ENCODE measurements at regions not wholly inside any gene's neighbourhood (a gene's known extent, or its start where the extent isn't known, plus 50 kb on each side); places are given as distances from the start of the nearest gene placed in this dataset.

DNA sequence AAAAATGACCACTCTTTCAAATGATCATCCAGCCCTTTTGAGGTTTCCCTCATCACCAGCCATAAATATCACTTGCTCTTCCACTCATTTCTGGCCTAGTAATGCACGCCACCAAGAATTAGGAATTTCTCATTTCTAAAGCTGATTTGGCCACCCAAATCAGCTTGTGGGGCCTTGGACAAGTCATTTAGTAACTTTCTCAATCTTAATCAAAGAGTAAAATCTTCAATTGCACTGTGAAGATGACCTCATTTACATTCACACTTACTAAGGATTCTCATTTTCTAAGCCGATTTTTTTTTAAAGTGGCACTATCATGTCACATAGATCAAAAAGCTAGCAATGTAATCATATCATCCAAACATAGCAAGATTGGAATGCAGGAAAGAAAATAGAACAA lies 150.0 kb upstream of the HHIP start:
- POLR2A ChIA-PET, result no interaction called here
- H3K36me3 ChIP-seq (replicated peaks in 1 of 2; ENCODE audit: control insufficient read depth in 1 of 2, insufficient read depth in 2 of 2, low read length in 2 of 2), result no peaks in the 10 kb centered on the region
- H2AFZ ChIP-seq (ENCODE audit: low read length), result no peak overlapping the region
- ATAC-seq, result no peak
- DNase-seq (ENCODE audit: low spot score), result no peak
- no peak overlapping the region for H3K9ac ChIP-seq (ENCODE audit: insufficient read depth, low read depth, low read length)
- intact Hi-C loops (cut with micrococcal nuclease; ENCODE audit: unreplicated experiment) (no loop called here), in situ Hi-C loops (cut with HindIII; ENCODE audit: extremely low pct_ligation_motif_present, low pct_unique_long_range_greater_than_20kb) (no loop called here)
- no peaks in the 10 kb centered on the region for H3K9me3 ChIP-seq (ENCODE audit: low read length)
- H3K27me3 ChIP-seq (ENCODE audit: control insufficient read depth in 1 of 2, insufficient read depth in 2 of 2, low read length in 2 of 2), result no peaks in the 10 kb centered on the region
- CTCF ChIA-PET (ENCODE audit: low intra/inter-chr PET ratio, low total read pairs), result no interaction called here
- BruUV-seq (replicated peaks), result no TSS peak
- no peaks in the 10 kb centered on the region for H4K20me1 ChIP-seq (ENCODE audit: insufficient read depth, low read length)
- H3K4me3 ChIP-seq (replicated peaks in 1 of 3; ENCODE audit: insufficient read depth in 1 of 3, low read depth in 2 of 3, low read length in 3 of 3), result no peak overlapping the region
- FAIRE-seq, result no peak
- H3K79me2 ChIP-seq (ENCODE audit: insufficient read depth, low read length), result no peaks in the 10 kb centered on the region
- H3K27ac ChIP-seq (ENCODE audit: extremely low read length, insufficient read depth, low read length), result no peak overlapping the region
- no peaks in the 10 kb centered on the region for H3K4me1 ChIP-seq (ENCODE audit: insufficient read depth, low read length)
- TF ChIP-seq MAZ (IDR thresholded peaks at IDR 0.05; ENCODE audit: borderline replicate concordance, low read depth, low read length) (no peak), MAZ (CRISPR knock-in tag; IDR thresholded peaks at IDR 0.05; ENCODE audit: low read depth) (no peak), KDM5A (IDR thresholded peaks at IDR 0.05; ENCODE audit: borderline replicate concordance, low read length) (no peak), KDM4B (CRISPR knock-in tag; IDR thresholded peaks at IDR 0.05) (no peak), SALL2 (CRISPR knock-in tag; IDR thresholded peaks at IDR 0.05) (no peak)
- TF ChIP-seq, protein P1, sequence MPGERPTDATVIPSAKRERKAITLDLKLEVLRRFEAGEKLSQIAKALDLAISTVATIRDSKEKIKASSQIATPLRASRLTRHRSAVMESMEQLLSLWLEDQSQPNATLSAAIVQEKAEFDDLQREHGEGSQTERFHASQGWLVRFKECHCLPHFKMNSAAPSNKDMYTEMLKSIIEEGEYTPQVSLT (CRISPR knock-in tag; IDR thresholded peaks at IDR 0.05; ENCODE audit: borderline replicate concordance, low read depth), result no peak
- TF ChIP-seq, protein P2, sequence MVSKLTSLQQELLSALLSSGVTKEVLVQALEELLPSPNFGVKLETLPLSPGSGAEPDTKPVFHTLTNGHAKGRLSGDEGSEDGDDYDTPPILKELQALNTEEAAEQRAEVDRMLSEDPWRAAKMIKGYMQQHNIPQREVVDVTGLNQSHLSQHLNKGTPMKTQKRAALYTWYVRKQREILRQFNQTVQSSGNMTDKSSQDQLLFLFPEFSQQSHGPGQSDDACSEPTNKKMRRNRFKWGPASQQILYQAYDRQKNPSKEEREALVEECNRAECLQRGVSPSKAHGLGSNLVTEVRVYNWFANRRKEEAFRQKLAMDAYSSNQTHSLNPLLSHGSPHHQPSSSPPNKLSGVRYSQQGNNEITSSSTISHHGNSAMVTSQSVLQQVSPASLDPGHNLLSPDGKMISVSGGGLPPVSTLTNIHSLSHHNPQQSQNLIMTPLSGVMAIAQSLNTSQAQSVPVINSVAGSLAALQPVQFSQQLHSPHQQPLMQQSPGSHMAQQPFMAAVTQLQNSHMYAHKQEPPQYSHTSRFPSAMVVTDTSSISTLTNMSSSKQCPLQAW (CRISPR knock-in tag; IDR thresholded peaks at IDR 0.05), result no peak
- 0% methylated on average over 2 of the region's 2 CpGs for WGBS (ENCODE audit: low lambda C conversion rate)
- H3K4me2 ChIP-seq (ENCODE audit: low read depth, low read length), result no peak overlapping the region

DNA sequence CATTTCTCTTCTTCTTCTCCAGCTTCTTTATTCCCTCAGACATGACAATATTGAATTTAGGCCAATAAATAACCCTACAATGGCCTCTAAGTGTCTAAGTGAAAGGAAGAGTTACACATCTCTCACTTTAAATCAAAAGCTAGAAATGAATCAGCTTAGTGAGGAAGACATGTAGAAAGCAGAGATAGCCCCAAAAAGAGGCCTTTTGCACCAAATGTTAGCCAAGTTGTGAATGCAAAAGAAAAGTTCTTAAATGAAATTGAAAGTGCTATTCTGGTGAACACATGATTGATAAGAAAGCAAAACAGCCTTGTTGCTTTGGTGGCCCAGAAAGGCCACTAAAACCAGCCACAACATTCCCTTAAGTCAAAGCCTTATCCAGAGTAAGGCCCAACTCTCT lies 146.2 kb upstream of the HHIP start:
- Histone ChIP-seq H3K4me3 (replicated peaks in 1 of 3; ENCODE audit: insufficient read depth in 1 of 3, low read depth in 2 of 3, low read length in 3 of 3) (no peak overlapping the region), H3K36me3 (replicated peaks in 1 of 2; ENCODE audit: control insufficient read depth in 1 of 2, insufficient read depth in 2 of 2, low read length in 2 of 2) (no peaks in the 10 kb centered on the region), H2AFZ (ENCODE audit: low read length) (no peak overlapping the region), H3K4me1 (ENCODE audit: insufficient read depth, low read length) (no peaks in the 10 kb centered on the region), H3K4me2 (ENCODE audit: low read depth, low read length) (no peak overlapping the region), H3K79me2 (ENCODE audit: insufficient read depth, low read length) (no peaks in the 10 kb centered on the region), H4K20me1 (ENCODE audit: insufficient read depth, low read length) (no peaks in the 10 kb centered on the region), H3K27ac (ENCODE audit: extremely low read length, insufficient read depth, low read length) (no peak overlapping the region), H3K9me3 (ENCODE audit: low read length) (no peaks in the 10 kb centered on the region), H3K27me3 (ENCODE audit: control insufficient read depth in 1 of 2, insufficient read depth in 2 of 2, low read length in 2 of 2) (no peaks in the 10 kb centered on the region), H3K9ac (ENCODE audit: insufficient read depth, low read depth, low read length) (no peak overlapping the region)
- no peak for DNase-seq (ENCODE audit: low spot score)
- BruUV-seq (replicated peaks), result no TSS peak
- in situ Hi-C loops (cut with HindIII; ENCODE audit: extremely low pct_ligation_motif_present, low pct_unique_long_range_greater_than_20kb) (no loop called here), intact Hi-C loops (cut with micrococcal nuclease; ENCODE audit: unreplicated experiment) (no loop called here)
- ChIA-PET POLR2A (no interaction called here), CTCF (ENCODE audit: low intra/inter-chr PET ratio, low total read pairs) (no interaction called here)
- ATAC-seq, result no peak
- no peak for FAIRE-seq
- TF ChIP-seq SIX4 (CRISPR knock-in tag; IDR thresholded peaks at IDR 0.05) (no peak), ZEB1 (IDR thresholded peaks at IDR 0.05; ENCODE audit: insufficient replicate concordance, low read depth) (no peak), ZBTB7A (CRISPR knock-in tag; IDR thresholded peaks at IDR 0.05) (no peak), RFX5 (IDR thresholded peaks at IDR 0.05; ENCODE audit: low read depth, low read length) (no peak), DPF2 (CRISPR knock-in tag; IDR thresholded peaks at IDR 0.05; ENCODE audit: borderline replicate concordance, low read depth) (no peak), ZNF24 (IDR thresholded peaks at IDR 0.05) (no peak), NR1H2 (CRISPR knock-in tag; IDR thresholded peaks at IDR 0.05; ENCODE audit: borderline replicate concordance, low read depth) (no peak), MATR3 (CRISPR knock-in tag; IDR thresholded peaks at IDR 0.05) (no peak), ZNF790 (CRISPR knock-in tag; IDR thresholded peaks at IDR 0.05; ENCODE audit: borderline replicate concordance) (no peak), ZNF605 (CRISPR knock-in tag; IDR thresholded peaks at IDR 0.05) (no peak), ZNF224 (CRISPR knock-in tag; IDR thresholded peaks at IDR 0.05) (no peak)
- TF ChIP-seq, protein P3, sequence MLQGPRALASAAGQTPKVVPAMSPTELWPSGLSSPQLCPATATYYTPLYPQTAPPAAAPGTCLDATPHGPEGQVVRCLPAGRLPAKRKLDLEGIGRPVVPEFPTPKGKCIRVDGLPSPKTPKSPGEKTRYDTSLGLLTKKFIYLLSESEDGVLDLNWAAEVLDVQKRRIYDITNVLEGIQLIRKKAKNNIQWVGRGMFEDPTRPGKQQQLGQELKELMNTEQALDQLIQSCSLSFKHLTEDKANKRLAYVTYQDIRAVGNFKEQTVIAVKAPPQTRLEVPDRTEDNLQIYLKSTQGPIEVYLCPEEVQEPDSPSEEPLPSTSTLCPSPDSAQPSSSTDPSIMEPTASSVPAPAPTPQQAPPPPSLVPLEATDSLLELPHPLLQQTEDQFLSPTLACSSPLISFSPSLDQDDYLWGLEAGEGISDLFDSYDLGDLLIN (CRISPR knock-in tag; IDR thresholded peaks at IDR 0.05; ENCODE audit: borderline replicate concordance), result no peak
